Stomach (tissue), 4 donors: ENCODE measurements at regions not wholly inside any gene's neighbourhood (a gene's known extent, or its start where the extent isn't known, plus 50 kb on each side); places are given as distances from the start of the nearest gene placed in this dataset.

Source experiments
- POLR2AphosphoS5 ChIP-seq, 3 donors: sonication (generic); formaldehyde crosslinking; IDR thresholded peaks; one replicate each; pipeline ENCODE4 v1.6.1; 2016; ENCODE audit warnings: antibody characterized with exemption in 3 of 3
- TF ChIP-seq, protein P1 (sequence below), 7 experiments: fragments of 450-650 bp in 4 of 7; fragments of 200-600 bp in 3 of 7; sonication (generic) in 3 of 7; IDR thresholded peaks; one replicate each; pipeline ENCODE4 v1.5.1; 2016 to 2019; ENCODE audit warnings: antibody characterized with exemption in 7 of 7, control low read depth in 2 of 7, mild to moderate bottlenecking in 1 of 7

DNA sequence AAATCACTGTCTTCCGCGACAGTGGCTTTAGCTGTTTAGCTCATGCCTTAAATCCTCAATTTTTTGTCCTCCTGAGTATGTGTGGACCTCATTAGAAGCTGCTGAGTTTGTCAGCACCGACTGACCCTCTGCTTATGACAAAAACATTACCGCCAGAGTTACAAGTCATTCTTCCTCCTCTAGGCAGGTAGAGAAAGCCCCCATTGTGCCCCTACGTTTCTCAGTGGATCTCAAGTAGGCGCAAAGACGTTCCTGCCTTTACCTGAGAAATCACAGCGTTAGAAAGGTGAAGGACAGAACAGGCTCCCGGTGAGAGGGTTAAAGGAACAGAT, 227.3 kb upstream of the PDE10A start:
- TF ChIP-seq, protein P1, sequence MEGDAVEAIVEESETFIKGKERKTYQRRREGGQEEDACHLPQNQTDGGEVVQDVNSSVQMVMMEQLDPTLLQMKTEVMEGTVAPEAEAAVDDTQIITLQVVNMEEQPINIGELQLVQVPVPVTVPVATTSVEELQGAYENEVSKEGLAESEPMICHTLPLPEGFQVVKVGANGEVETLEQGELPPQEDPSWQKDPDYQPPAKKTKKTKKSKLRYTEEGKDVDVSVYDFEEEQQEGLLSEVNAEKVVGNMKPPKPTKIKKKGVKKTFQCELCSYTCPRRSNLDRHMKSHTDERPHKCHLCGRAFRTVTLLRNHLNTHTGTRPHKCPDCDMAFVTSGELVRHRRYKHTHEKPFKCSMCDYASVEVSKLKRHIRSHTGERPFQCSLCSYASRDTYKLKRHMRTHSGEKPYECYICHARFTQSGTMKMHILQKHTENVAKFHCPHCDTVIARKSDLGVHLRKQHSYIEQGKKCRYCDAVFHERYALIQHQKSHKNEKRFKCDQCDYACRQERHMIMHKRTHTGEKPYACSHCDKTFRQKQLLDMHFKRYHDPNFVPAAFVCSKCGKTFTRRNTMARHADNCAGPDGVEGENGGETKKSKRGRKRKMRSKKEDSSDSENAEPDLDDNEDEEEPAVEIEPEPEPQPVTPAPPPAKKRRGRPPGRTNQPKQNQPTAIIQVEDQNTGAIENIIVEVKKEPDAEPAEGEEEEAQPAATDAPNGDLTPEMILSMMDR (IDR thresholded peaks at IDR 0.05) = no peak
- TF ChIP-seq POLR2AphosphoS5 (IDR thresholded peaks at IDR 0.05) = no peak
